WTC11 (cell line): ENCODE measurements at regions not wholly inside any gene's neighbourhood (a gene's known extent, or its start where the extent isn't known, plus 50 kb on each side); places are given as distances from the start of the nearest gene placed in this dataset.

Source experiments
- ATAC-seq: fragments of 200-7000 bp; cut with Tn5 transposase; 2 replicates; pipeline ENCODE4 v1.10.0; 2021; ENCODE audit warnings: mild to moderate bottlenecking, moderate library complexity
- CTCF ChIA-PET: fragments of 300-600 bp; sonication (Branson Sonifier 250); formaldehyde crosslinking; loops from one replicate; lab custom pipeline; 2021; ENCODE audit warnings: antibody characterized with exemption; lab: Charles Lee
- POLR2A ChIA-PET: fragments of 350-600 bp; sonication (Branson Sonifier 250); formaldehyde crosslinking; loops from one replicate; lab custom pipeline; 2021; ENCODE audit warnings: antibody characterized with exemption; lab: Charles Lee
- DNase-seq: peaks from one replicate; pipeline ENCODE4 v3.0.0; 2021; ENCODE audit warnings: low spot score
- H3K27ac Mint-ChIP-seq: 2 replicates; pipeline ENCODE4 v1.8.0; 2021; ENCODE audit warnings: mixed read lengths
- H3K27me3 Mint-ChIP-seq: 2 replicates; pipeline ENCODE4 v1.8.0; 2021; ENCODE audit warnings: low read depth, mild to moderate bottlenecking, moderate library complexity, mixed read lengths
- H3K36me3 Mint-ChIP-seq: 2 replicates; pipeline ENCODE4 v1.8.0; 2021; ENCODE audit warnings: mixed read lengths
- H3K4me1 Mint-ChIP-seq: 2 replicates; pipeline ENCODE4 v1.8.0; 2022; ENCODE audit warnings: mixed read lengths
- H3K4me3 Mint-ChIP-seq: 2 replicates; pipeline ENCODE4 v1.8.0; 2021; ENCODE audit warnings: mild to moderate bottlenecking, moderate library complexity, mixed read lengths
- H3K9me3 Mint-ChIP-seq: 2 replicates; pipeline ENCODE4 v1.8.0; 2021; ENCODE audit warnings: mixed read lengths
- ATF2 ChIP-seq: sonication (generic); formaldehyde crosslinking; IDR thresholded peaks from 2 replicates; pipeline ENCODE4 v1.8.1; 2022; ENCODE audit warnings: low read depth, missing genetic modification reagents, borderline replicate concordance
- E2F1 ChIP-seq: sonication (generic); formaldehyde crosslinking; IDR thresholded peaks from 2 replicates; pipeline ENCODE4 v1.8.0; 2022; ENCODE audit warnings: mild to moderate bottlenecking, missing genetic modification reagents
- E2F4 ChIP-seq: sonication (generic); formaldehyde crosslinking; IDR thresholded peaks from 2 replicates; pipeline ENCODE4 v1.8.1; 2022; ENCODE audit warnings: low read depth, mild to moderate bottlenecking, moderate library complexity, missing genetic modification reagents, borderline replicate concordance
- GABPB1 ChIP-seq: sonication (generic); formaldehyde crosslinking; IDR thresholded peaks from 2 replicates; pipeline ENCODE4 v1.8.1; 2023; ENCODE audit warnings: mild to moderate bottlenecking, missing genetic modification reagents
- JAZF1 ChIP-seq: fragments of 250-450 bp; sonication (Bioruptor Pico); IDR thresholded peaks from 2 replicates; pipeline ENCODE4 v1.9.0; 2021; ENCODE audit warnings: moderate library complexity, mild to moderate bottlenecking, inconsistent platforms
- JUN ChIP-seq: sonication (generic); formaldehyde crosslinking; IDR thresholded peaks from 2 replicates; pipeline ENCODE4 v1.8.0; 2023; ENCODE audit warnings: mild to moderate bottlenecking, missing genetic modification reagents
- MAX ChIP-seq: sonication (generic); formaldehyde crosslinking; IDR thresholded peaks from 2 replicates; pipeline ENCODE4 v1.8.0; 2022; ENCODE audit warnings: mild to moderate bottlenecking, missing genetic modification reagents
- MXD4 ChIP-seq: fragments of 250-450 bp; sonication (Bioruptor Pico); IDR thresholded peaks from 2 replicates; pipeline ENCODE4 v1.8.0; 2021; ENCODE audit warnings: mild to moderate bottlenecking, moderate library complexity, borderline replicate concordance
- NFATC4 ChIP-seq: fragments of 250-450 bp; sonication (Bioruptor Pico); IDR thresholded peaks from 2 replicates; pipeline ENCODE4 v1.9.0; 2021; ENCODE audit warnings: mild to moderate bottlenecking
- NFE2L1 ChIP-seq: sonication (generic); formaldehyde crosslinking; IDR thresholded peaks from 2 replicates; pipeline ENCODE4 v1.8.1; 2023; ENCODE audit warnings: missing genetic modification reagents
- PRDM15 ChIP-seq: sonication (generic); formaldehyde crosslinking; IDR thresholded peaks from 2 replicates; pipeline ENCODE4 v1.8.0; 2022; ENCODE audit warnings: missing genetic modification reagents
- RORB ChIP-seq: fragments of 250-450 bp; sonication (Bioruptor Pico); IDR thresholded peaks from 2 replicates; pipeline ENCODE4 v1.9.0; 2021; ENCODE audit warnings: mild to moderate bottlenecking
- SMAD4 ChIP-seq: sonication (generic); formaldehyde crosslinking; IDR thresholded peaks from 2 replicates; pipeline ENCODE4 v1.8.0; 2022; ENCODE audit warnings: mild to moderate bottlenecking, missing genetic modification reagents
- STAT6 ChIP-seq: sonication (generic); formaldehyde crosslinking; conservative IDR thresholded peaks from 2 replicates; pipeline ENCODE4 v1.8.1; 2023; ENCODE audit warnings: mild to moderate bottlenecking, low read depth, missing genetic modification reagents, moderate library complexity
- TCF7 ChIP-seq: sonication (generic); formaldehyde crosslinking; IDR thresholded peaks from 2 replicates; pipeline ENCODE4 v1.8.0; 2022; ENCODE audit warnings: mild to moderate bottlenecking, low read depth, missing genetic modification reagents, moderate library complexity
- TEAD4 ChIP-seq: sonication (generic); formaldehyde crosslinking; IDR thresholded peaks from 2 replicates; pipeline ENCODE4 v1.8.0; 2022; ENCODE audit warnings: mild to moderate bottlenecking, missing genetic modification reagents
- ZMAT4 ChIP-seq: fragments of 250-450 bp; sonication (Bioruptor Pico); IDR thresholded peaks from 2 replicates; pipeline ENCODE4 v1.9.0; 2021; ENCODE audit warnings: mild to moderate bottlenecking
- ZNF219 ChIP-seq: sonication (generic); formaldehyde crosslinking; IDR thresholded peaks from 2 replicates; pipeline ENCODE4 v1.8.0; 2023; ENCODE audit warnings: missing genetic modification reagents, mild to moderate bottlenecking, borderline replicate concordance
- ZNF263 ChIP-seq: sonication (generic); formaldehyde crosslinking; IDR thresholded peaks from 2 replicates; pipeline ENCODE4 v1.8.1; 2022; ENCODE audit warnings: low read depth, mild to moderate bottlenecking, moderate library complexity, missing genetic modification reagents
- ZNF281 ChIP-seq: sonication (generic); formaldehyde crosslinking; IDR thresholded peaks from 2 replicates; pipeline ENCODE4 v1.8.0; 2023; ENCODE audit warnings: mild to moderate bottlenecking, missing genetic modification reagents
- ZNF416 ChIP-seq: fragments of 250-450 bp; sonication (Bioruptor Pico); IDR thresholded peaks from 2 replicates; pipeline ENCODE4 v1.9.0; 2021; ENCODE audit warnings: mild to moderate bottlenecking, inconsistent platforms

GRCh38 chr7:109527833-109528232 lies 958.2 kb downstream of the DNAJB9 start:
- ChIA-PET CTCF (no interaction called here), POLR2A (no interaction called here)
- Mint-ChIP-seq H3K27me3 (no peaks in the 10 kb centered on the region), H3K27ac (no peak overlapping the region), H3K4me1 (peaks cover 7% of the 10 kb centered on the region; the same call in 1 of the 2 replicates), H3K9me3 (no peaks in the 10 kb centered on the region), H3K4me3 (no peak overlapping the region), H3K36me3 (no peaks in the 10 kb centered on the region)
- DNase-seq (no peak), ATAC-seq (no peak)
- TF ChIP-seq ZNF416 = no peak
- no peak for TF ChIP-seq TEAD4 (CRISPR knock-in tag)
- no peak for TF ChIP-seq E2F1
- TF ChIP-seq MXD4 (CRISPR knock-in tag) = no peak
- no peak for TF ChIP-seq RORB (CRISPR knock-in tag)
- no peak for TF ChIP-seq JUN
- TF ChIP-seq JAZF1 (CRISPR knock-in tag) = no peak
- no peak for TF ChIP-seq ATF2 (CRISPR knock-in tag)
- no peak for TF ChIP-seq ZNF219 (CRISPR knock-in tag)
- no peak for TF ChIP-seq STAT6 (CRISPR knock-in tag)
- no peak for TF ChIP-seq NFATC4 (CRISPR knock-in tag)
- no peak for TF ChIP-seq MAX
- no peak for TF ChIP-seq ZNF281 (CRISPR knock-in tag)
- TF ChIP-seq NFE2L1 = no peak
- TF ChIP-seq E2F4 (CRISPR knock-in tag) = no peak

- no peaks in the 10 kb centered on the region for H3K9me3 Mint-ChIP-seq
- TF ChIP-seq ZNF263 (CRISPR knock-in tag) (no peak), GABPB1 (CRISPR knock-in tag) (no peak), E2F1 (no peak), JUN (no peak), ZMAT4 (CRISPR knock-in tag) (no peak), RORB (CRISPR knock-in tag) (no peak), SMAD4 (CRISPR knock-in tag) (no peak), TCF7 (no peak), PRDM15 (CRISPR knock-in tag) (no peak)
Measured at GRCh38 chr7:109529712-109530111, 960.0 kb downstream of the DNAJB9 start.

More at GRCh38 chr7:109529712-109530111, 960.0 kb downstream of the DNAJB9 start:
- Mint-ChIP-seq H3K27ac (no peak overlapping the region), H3K4me3 (no peak overlapping the region), H3K36me3 (no peaks in the 10 kb centered on the region), H3K27me3 (no peaks in the 10 kb centered on the region), H3K4me1 (0 out of 2 replicates have a peak, but pooled peaks cover 5% of the 10 kb centered on the region)
- ATAC-seq (peak; percentile 92), DNase-seq (peak; percentile 22)
- CTCF ChIA-PET = interaction anchor here (1.0 kb wide), 1 partner anchor 24 kb away, joined by 3 read pairs; no protein-coding TSS in a partner anchor
- POLR2A ChIA-PET = no interaction called here
